Parathyroid adenoma (tissue), 2 donors: ENCODE measurements at regions not wholly inside any gene's neighbourhood (a gene's known extent, or its start where the extent isn't known, plus 50 kb on each side); places are given as distances from the start of the nearest gene placed in this dataset.

Experiments
- H2AFZ ChIP-seq: fragments of 300-600 bp; sonication (generic); one replicate; pipeline ENCODE4 v1.7.0; 2017; ENCODE audit warnings: antibody characterized with exemption, mild to moderate bottlenecking
- H3K27ac ChIP-seq: fragments of 300-600 bp; sonication (generic); one replicate; pipeline ENCODE4 v1.7.0; 2017
- H3K27me3 ChIP-seq: fragments of 300-600 bp; sonication (generic); one replicate; pipeline ENCODE4 v1.7.0; 2017; ENCODE audit warnings: low read length; ENCODE audit not compliant: control insufficient read depth, insufficient read depth
- H3K36me3 ChIP-seq: fragments of 300-600 bp; sonication (generic); one replicate; pipeline ENCODE4 v1.7.0; 2017; ENCODE audit warnings: low read length; ENCODE audit not compliant: control insufficient read depth, insufficient read depth
- H3K4me1 ChIP-seq: fragments of 300-600 bp; sonication (generic); one replicate; pipeline ENCODE4 v1.7.0; 2017; ENCODE audit warnings: control low read depth
- H3K4me2 ChIP-seq: fragments of 300-600 bp; sonication (generic); one replicate; pipeline ENCODE4 v1.7.0; 2017; ENCODE audit warnings: low read length
- H3K4me3 ChIP-seq: fragments of 300-600 bp; sonication (generic); one replicate; pipeline ENCODE4 v1.7.0; 2017; ENCODE audit warnings: low read depth, low read length
- H3K79me2 ChIP-seq: fragments of 300-600 bp; sonication (generic); one replicate; pipeline ENCODE4 v1.7.0; 2017; ENCODE audit warnings: control low read depth
- H3K9ac ChIP-seq: fragments of 300-600 bp; sonication (generic); one replicate; pipeline ENCODE4 v1.7.0; 2017; ENCODE audit warnings: mild to moderate bottlenecking
- H3K9me3 ChIP-seq: fragments of 300-600 bp; sonication (generic); one replicate; pipeline ENCODE4 v1.7.0; 2017; ENCODE audit warnings: low read length; ENCODE audit not compliant: control insufficient read depth
- CTCF ChIP-seq: fragments of 300-600 bp; sonication (generic); IDR thresholded peaks from one replicate; pipeline ENCODE4 v1.7.0; 2017; ENCODE audit warnings: antibody characterized with exemption, mild to moderate bottlenecking
- donor health status: primary hyperparathyroidism.

GRCh38 chr2:194954218-194954617 is 702.8 kb upstream of the SLC39A10 start:
- H3K27ac ChIP-seq = no peak overlapping the region
- no peaks in the 10 kb centered on the region for H3K36me3 ChIP-seq
- H3K9me3 ChIP-seq = no peaks in the 10 kb centered on the region
- no peaks in the 10 kb centered on the region for H3K79me2 ChIP-seq
- H3K4me2 ChIP-seq = no peak overlapping the region
- H3K4me1 ChIP-seq = no peaks in the 10 kb centered on the region
- no peak for TF ChIP-seq CTCF
- no peak overlapping the region for H3K4me3 ChIP-seq
- no peak overlapping the region for H2AFZ ChIP-seq
- no peaks in the 10 kb centered on the region for H3K27me3 ChIP-seq
- no peak overlapping the region for H3K9ac ChIP-seq

- Histone ChIP-seq H3K4me1 (no peaks in the 10 kb centered on the region), H3K4me2 (no peak overlapping the region), H3K36me3 (no peaks in the 10 kb centered on the region), H3K9ac (no peak overlapping the region), H3K27me3 (no peaks in the 10 kb centered on the region), H3K27ac (no peak overlapping the region), H2AFZ (no peak overlapping the region), H3K79me2 (no peaks in the 10 kb centered on the region), H3K9me3 (no peaks in the 10 kb centered on the region), H3K4me3 (no peak overlapping the region)
- no peak for TF ChIP-seq CTCF
Observed at GRCh38 chr2:194946826-194947225, 710.2 kb upstream of the SLC39A10 start.

GRCh38 chr2:194938066-194938465 is 719.0 kb upstream of the SLC39A10 start:
- Histone ChIP-seq H3K4me2 (no peak overlapping the region), H3K79me2 (no peaks in the 10 kb centered on the region), H3K36me3 (no peaks in the 10 kb centered on the region), H3K4me3 (no peak overlapping the region), H3K9ac (no peak overlapping the region), H3K9me3 (no peaks in the 10 kb centered on the region), H3K27ac (no peak overlapping the region), H3K27me3 (no peaks in the 10 kb centered on the region), H3K4me1 (no peaks in the 10 kb centered on the region), H2AFZ (no peak overlapping the region)
- TF ChIP-seq CTCF = no peak

GRCh38 chr2:194927489-194927888 is 729.5 kb upstream of the SLC39A10 start:
- Histone ChIP-seq H3K4me2 (no peak overlapping the region), H3K36me3 (no peaks in the 10 kb centered on the region), H3K79me2 (no peaks in the 10 kb centered on the region), H3K4me1 (no peaks in the 10 kb centered on the region), H3K27ac (no peak overlapping the region), H3K9ac (no peak overlapping the region), H2AFZ (no peak overlapping the region), H3K4me3 (no peak overlapping the region), H3K27me3 (no peaks in the 10 kb centered on the region), H3K9me3 (no peaks in the 10 kb centered on the region)
- TF ChIP-seq CTCF = no peak

GRCh38 chr2:194926873-194927272 is 730.2 kb upstream of the SLC39A10 start:
- no peaks in the 10 kb centered on the region for H3K79me2 ChIP-seq
- H3K36me3 ChIP-seq = no peaks in the 10 kb centered on the region
- H3K4me2 ChIP-seq = no peak overlapping the region
- no peak for TF ChIP-seq CTCF
- H3K9ac ChIP-seq = no peak overlapping the region
- no peaks in the 10 kb centered on the region for H3K9me3 ChIP-seq
- no peaks in the 10 kb centered on the region for H3K4me1 ChIP-seq
- no peaks in the 10 kb centered on the region for H3K27me3 ChIP-seq
- H3K4me3 ChIP-seq = no peak overlapping the region
- H3K27ac ChIP-seq = no peak overlapping the region
- H2AFZ ChIP-seq = no peak overlapping the region
